GM18511 (cell line): ENCODE measurements at regions not wholly inside any gene's neighbourhood (a gene's known extent, or its start where the extent isn't known, plus 50 kb on each side); places are given as distances from the start of the nearest gene placed in this dataset.

Experiments
- ATAC-seq: cut with Tn5 transposase; IDR thresholded peaks from one replicate; pipeline ENCODE4 v1.9.1; 2021; ENCODE audit warnings: mild to moderate bottlenecking, moderate library complexity; ENCODE audit not compliant: unreplicated experiment

- no peak for ATAC-seq
Observed at GRCh38 chr11:95494856-95495255, 263.9 kb upstream of the SESN3 start.

GRCh38 chr11:95494167-95494566, 263.2 kb upstream of the SESN3 start:
- no peak for ATAC-seq

DNA sequence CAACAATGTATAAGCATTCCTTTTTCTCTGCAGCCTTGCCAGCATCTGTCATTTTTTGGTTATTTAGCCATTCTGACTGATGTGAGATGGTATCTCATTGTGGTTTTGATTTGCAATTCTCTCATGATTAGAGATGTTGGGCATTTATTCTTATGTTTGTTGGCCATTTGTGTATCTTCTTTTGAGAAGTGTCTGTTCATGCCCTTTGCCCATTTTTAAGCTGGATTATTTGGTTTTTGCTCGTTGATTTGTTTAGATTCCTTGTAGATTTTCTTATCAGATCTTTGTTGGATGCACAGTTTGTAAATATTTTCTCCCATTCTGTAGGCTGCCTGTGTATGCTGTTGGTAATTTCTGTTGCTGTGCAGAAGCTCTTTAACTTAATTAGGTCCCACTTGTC, 259.6 kb upstream of the SESN3 start:
- ATAC-seq = no peak

DNA sequence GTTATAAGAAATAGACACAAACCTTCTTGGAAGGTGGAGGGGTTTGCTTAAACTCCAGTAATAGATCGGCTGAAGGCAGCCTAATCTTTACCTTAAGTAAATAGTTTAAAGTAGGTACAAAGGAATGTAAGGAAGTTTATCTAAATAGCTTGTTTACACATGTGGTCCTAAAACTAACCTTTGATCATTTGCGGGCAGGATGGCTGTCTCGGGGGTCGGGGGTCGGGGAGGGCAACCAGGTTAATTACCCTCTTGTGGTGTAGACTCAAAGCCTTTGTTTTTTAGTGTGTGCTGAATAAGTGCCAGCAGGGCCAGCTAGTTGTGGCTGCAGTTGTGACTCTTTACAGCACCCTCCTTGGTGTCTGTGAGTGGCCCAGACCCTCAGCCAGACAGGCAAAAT, 256.9 kb upstream of the SESN3 start:
- no peak for ATAC-seq

DNA sequence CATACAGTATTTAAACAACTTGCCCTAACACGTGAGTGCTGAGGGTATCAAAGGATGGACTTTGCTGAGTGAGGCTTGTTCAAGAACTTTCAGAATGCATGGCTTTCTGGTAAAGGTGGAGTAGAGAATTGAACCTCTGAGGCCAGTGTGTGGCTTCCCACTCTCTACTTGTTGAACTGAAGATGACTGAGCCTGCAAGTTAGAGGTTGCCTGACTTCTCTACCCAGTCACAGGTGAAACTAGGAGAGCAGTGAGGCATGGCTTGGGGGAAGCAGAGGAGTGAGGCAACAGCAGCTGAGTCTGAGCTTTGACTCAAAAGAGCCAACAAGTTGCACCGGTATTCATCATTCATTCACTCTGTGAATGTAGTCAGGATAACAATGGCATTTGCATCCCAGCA, 256.4 kb upstream of the SESN3 start:
- ATAC-seq = peak; percentile 100

GRCh38 chr11:95486979-95487378, 256.0 kb upstream of the SESN3 start:
- peak; percentile 1 for ATAC-seq

DNA sequence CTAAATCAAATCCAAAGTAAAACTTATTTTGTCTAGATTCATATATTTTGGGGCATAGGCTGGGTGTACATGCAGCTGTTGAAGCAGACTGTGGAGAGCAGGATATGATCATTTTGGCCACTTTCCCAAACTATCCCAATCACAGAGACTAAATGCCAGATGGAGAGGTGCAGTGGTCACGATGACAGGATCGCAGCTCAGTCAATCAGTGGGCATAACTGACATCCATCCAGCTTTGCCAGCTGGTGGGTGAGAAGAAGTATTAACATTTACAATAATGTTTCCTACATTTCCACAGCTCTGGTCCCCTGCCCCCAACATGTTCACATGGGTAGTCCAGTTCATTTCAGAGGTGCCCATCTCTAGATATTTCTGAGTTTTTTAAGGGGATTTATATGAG, 255.5 kb upstream of the SESN3 start:
- no peak for ATAC-seq

DNA sequence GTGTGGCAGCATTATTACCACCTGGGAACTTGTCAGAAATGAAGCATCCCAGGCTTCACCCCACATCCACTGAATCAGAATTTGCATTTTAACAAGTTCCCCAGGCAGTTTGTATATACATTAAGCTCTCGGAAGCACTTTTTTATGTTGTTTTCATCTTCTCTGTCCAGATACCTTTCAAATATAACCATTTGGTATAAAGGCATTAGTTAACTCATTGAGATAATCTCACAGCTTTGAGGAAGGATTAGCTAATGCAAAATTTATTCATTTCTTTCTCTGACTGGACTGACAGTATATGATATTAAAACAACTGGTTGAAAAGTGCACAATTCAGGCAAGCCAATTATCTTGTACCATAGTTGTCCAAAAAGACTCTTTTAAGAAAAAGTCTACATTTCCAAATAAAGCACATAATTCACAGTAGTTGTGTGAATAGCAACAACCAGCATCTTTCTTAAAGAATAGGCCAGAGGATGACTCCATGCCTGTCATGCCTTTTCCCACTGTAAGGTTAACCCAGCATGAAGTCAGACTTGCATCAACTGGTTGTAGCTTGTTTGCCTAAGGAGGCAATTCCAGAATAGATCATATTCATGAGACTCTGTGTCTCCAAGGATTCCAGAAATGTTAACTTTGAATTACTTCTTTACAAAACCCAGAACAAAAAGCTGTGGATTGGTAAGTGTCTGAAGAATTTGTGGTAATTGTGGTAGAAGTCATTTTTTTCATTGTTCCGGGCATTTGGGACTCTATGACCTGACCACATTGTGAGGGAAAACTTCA, 254.3 kb upstream of the SESN3 start:
- no peak for ATAC-seq

- ATAC-seq = no peak
Observed at GRCh38 chr11:95483339-95483738, 252.3 kb upstream of the SESN3 start.

DNA sequence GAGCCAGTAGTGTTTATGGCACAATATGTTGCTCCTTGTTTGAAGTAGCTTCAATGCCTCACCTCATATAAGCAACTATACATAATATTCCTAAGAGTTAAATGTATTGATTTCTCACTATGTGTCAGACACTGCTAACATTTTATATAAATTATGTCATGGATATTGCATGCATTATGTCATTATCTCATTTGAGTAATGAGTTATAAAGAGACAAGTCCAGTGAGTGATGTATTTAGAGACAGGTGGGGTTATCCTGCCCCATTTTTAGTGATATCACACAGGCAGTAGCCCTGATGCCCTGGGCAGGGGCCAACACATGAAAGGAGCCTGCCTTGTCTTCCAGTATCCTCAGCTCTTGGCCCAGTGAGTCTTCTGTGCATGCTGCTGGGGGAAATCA, 247.0 kb upstream of the SESN3 start:
- no peak for ATAC-seq

GRCh38 chr11:95469258-95469657, 238.3 kb upstream of the SESN3 start:
- ATAC-seq = no peak

DNA sequence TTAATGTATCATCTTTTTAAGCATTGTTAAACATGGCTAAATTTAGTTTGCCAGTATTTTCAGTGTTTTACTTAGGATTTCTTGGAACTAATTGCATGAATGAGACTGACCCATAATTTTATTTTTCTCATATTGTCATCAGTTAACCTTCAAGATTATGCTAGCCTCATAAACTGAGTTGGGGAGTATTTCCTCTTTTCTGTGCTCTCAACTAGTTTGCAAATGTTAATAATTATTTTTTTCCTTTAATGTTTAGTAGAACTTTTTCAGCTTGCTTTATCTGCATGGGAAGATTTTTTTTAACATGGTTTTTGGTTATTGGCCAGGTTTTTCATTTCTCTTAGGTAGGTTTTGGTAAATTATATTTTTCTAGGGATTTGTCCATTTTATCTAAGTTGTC, 235.4 kb upstream of the SESN3 start:
- ATAC-seq = no peak

- ATAC-seq = no peak
Observed at GRCh38 chr11:95465887-95466286, 234.9 kb upstream of the SESN3 start.

DNA sequence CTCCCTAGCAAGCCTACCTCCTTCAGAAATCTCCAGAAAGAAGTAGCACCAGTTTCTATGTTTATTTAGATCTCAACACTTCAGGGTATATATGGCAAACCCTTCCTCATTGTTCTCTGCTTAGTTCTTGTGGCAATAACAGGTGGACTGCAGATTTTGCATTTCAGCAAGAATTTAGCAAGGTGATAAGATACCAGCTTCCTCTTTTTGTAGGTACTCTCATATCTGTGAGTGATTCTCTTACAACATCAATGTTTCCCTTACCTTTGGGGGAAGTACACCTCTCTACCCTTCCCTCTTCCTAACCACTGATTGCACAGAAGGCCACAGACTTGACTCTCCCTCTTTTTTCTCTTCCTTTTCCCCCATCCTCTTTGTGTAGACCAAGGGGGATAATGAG, 230.9 kb upstream of the SESN3 start:
- ATAC-seq = peak; percentile 59

DNA sequence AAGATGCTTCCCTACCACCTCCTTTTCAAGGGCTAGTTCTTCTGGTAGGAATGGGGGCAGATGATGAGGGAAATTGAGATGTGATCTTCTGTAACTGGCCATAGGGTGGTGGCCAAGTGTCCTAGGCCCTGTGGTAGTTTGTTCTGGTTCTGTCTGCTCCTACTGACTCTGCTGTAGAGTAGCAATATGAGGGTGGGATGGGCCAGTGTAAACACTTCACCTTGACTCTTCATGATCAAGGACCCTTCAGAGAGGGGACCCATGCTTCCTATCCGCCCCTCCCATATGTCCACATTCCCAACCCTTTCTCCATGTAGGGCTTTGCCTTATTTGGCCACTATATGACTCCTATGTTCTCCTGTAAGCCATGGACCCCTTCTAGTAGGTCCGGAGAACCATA, 230.3 kb upstream of the SESN3 start:
- ATAC-seq = no peak

- no peak for ATAC-seq
Observed at GRCh38 chr11:95459291-95460042, 228.5 kb upstream of the SESN3 start.

- ATAC-seq = no peak
Observed at GRCh38 chr11:95456714-95457491, 225.9 kb upstream of the SESN3 start.

DNA sequence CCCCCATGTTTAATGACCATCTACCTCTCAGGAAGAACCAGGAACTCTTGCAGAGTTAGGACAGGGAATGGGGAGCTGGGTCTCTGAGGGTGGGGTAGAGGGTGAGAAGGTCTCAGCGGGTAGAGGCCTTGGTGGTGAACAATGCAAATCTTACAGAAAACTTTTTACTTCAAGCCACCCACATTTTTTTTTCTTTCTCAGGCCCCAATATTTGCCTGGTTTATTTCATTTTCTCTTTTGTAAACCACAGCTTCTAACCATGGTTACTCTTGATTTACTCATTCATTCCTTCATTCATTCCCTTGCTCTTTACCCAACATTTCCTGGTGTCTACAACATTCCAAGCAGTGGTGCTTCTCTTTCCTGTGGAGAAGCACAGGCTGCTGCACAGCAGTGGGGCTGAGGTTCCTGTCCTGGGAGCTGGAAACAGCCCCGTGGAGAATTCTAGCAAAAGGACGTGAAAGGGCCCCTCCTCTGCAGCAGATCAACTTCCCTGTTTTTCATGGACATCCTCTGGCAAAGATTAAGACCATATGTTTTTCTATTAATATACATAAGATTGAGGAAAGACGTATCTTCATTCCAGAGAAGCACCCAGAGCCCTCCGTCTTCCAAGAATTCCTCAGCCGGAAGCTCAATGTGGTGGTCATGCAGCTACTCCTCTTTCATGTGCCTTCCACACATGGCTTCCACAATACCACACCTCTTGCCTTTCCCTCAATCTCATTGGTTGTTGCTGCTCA, 224.4 kb upstream of the SESN3 start:
- ATAC-seq = peak; percentile 71

- ATAC-seq = no peak
Observed at GRCh38 chr11:95453616-95454171, 222.7 kb upstream of the SESN3 start.

DNA sequence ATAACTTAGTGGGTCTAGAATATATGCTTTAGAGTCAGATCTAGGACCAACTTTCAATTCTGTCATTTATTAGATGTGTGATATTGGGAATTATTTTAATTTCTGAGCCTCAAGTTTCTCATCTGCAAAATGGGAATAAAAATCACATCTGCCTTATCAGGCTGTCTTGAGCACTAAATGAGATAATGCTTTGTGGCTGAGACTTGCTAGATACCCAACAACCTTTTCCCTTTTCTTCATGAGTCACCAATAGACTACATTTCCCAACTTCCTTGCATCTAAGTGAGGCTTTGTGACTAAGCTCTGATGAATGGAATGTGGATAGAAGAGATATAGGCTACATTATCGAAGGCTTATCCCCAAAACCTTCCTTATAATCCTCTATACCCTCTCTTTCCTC, 220.7 kb upstream of the SESN3 start:
- no peak for ATAC-seq

DNA sequence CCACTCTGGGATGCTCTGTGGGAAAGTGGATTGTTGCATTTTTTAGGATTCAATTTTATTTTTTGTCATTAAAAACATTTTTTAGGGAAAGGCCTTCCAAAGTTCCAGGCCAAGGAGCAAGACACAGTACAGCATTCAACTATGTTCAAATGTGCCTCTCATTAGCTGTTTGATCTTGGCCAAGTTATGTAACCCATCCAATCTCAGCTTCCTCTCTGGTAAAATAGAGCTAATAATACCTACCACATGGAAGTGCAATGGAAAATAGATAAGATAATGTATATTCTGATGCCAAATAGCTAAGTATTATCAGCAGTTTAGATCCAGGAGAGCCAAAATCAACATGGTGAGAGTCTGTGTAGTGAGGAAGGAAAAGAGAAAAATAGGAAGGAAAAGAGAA, 220.3 kb upstream of the SESN3 start:
- ATAC-seq = no peak
